ENCODE measurements at regions not wholly inside any gene's neighbourhood (a gene's known extent, or its start where the extent isn't known, plus 50 kb on each side); places are given as distances from the start of the nearest gene placed in this dataset.

DNA sequence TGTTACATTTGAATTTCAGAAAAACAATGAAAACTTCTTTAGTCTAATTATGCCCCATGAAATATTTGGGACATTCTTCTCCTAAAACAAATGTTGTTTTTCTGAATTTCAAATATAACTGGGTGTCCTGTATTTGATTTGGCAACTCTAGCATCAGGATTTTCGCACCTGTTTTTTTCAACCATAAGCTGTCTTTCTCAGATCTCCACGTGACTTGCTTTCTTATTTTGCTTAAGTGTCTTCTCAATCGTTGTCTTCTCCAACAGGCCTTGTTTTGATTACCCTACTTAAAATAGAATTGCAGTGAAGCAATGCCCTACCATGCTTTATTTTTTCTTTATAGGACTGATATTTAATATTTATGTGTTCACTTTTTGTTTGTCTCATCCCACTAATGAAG, 752.8 kb upstream of the RGS18 start:
- Mint-ChIP-seq H3K9me3 (ENCODE audit: low read depth) (no peaks in the 10 kb centered on the region), H3K36me3 (ENCODE audit: insufficient read depth) (no peaks in the 10 kb centered on the region), H3K4me3 (ENCODE audit: low read depth) (no peak overlapping the region), H3K27me3 (no peaks in the 10 kb centered on the region), H3K27ac (no peak overlapping the region), H3K4me1 (ENCODE audit: low read depth) (peaks cover 5% of the 10 kb centered on the region)
- TF ChIP-seq, protein P1, sequence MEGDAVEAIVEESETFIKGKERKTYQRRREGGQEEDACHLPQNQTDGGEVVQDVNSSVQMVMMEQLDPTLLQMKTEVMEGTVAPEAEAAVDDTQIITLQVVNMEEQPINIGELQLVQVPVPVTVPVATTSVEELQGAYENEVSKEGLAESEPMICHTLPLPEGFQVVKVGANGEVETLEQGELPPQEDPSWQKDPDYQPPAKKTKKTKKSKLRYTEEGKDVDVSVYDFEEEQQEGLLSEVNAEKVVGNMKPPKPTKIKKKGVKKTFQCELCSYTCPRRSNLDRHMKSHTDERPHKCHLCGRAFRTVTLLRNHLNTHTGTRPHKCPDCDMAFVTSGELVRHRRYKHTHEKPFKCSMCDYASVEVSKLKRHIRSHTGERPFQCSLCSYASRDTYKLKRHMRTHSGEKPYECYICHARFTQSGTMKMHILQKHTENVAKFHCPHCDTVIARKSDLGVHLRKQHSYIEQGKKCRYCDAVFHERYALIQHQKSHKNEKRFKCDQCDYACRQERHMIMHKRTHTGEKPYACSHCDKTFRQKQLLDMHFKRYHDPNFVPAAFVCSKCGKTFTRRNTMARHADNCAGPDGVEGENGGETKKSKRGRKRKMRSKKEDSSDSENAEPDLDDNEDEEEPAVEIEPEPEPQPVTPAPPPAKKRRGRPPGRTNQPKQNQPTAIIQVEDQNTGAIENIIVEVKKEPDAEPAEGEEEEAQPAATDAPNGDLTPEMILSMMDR (IDR thresholded peaks at IDR 0.05; ENCODE audit: unreplicated experiment), result no peak
- no peak for DNase-seq (ENCODE audit: low spot score, unreplicated experiment)

DNA sequence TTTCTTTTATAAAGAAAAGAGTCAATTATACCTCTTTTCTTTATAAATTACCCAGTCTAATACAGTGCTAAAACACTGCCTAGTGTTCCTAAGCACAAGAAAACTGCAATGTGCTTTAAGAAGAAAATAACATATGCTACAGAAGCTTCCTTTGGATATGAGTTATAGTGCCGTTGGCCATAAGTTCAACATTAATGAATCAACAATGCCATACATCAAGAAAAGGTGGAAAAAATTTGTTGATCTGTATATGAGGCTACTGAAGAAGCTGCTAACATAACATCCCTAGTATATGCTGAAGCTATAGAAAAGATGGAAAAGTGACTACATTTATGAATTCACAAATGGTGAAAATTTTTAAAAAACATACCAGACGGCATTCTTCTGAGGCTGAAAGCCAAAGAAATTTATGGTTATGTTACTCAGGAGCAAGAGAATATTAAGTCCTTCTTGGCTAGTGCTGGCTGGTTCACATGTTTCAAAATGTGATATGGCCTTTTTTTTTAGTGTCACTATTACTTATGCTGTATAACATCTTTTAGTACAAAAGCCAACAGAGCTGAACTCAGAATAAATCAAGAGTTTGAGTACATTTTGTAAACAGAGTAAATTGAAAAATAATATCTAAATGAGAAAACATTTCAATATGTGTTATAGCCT, 743.2 kb upstream of the RGS18 start:
- Mint-ChIP-seq H3K4me3 (ENCODE audit: low read depth) (no peak overlapping the region), H3K36me3 (ENCODE audit: insufficient read depth) (no peaks in the 10 kb centered on the region), H3K27me3 (no peaks in the 10 kb centered on the region), H3K27ac (no peak overlapping the region), H3K9me3 (ENCODE audit: low read depth) (no peaks in the 10 kb centered on the region), H3K4me1 (ENCODE audit: low read depth) (no peaks in the 10 kb centered on the region)
- no peak for DNase-seq (ENCODE audit: low spot score, unreplicated experiment)
- TF ChIP-seq, protein P1 (IDR thresholded peaks at IDR 0.05; ENCODE audit: unreplicated experiment), result no peak

DNA sequence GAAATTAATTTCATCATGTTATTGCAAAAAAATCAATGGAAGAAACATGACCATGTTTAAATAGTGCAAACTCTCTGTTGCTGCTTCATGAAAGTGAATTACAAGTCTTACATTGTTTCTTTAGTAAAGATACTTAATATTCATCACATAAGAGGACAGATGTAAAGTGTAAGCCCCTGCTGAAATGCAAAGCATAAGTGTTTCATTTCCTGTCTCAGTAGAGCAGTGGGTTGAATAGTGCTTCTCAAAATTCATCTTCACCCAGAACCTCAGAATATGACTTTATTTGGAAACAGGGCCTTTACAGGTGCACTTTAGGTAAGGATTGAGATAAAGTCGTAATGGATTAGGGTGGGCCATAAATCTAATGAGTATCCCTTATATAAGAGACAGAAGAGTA, 738.4 kb upstream of the RGS18 start:
- Mint-ChIP-seq H3K4me1 (ENCODE audit: low read depth) (no peaks in the 10 kb centered on the region), H3K27me3 (no peaks in the 10 kb centered on the region), H3K27ac (no peak overlapping the region), H3K9me3 (ENCODE audit: low read depth) (no peaks in the 10 kb centered on the region), H3K4me3 (ENCODE audit: low read depth) (no peak overlapping the region), H3K36me3 (ENCODE audit: insufficient read depth) (no peaks in the 10 kb centered on the region)
- DNase-seq (ENCODE audit: low spot score, unreplicated experiment), result no peak
- TF ChIP-seq, protein P1 (IDR thresholded peaks at IDR 0.05; ENCODE audit: unreplicated experiment), result no peak

DNA sequence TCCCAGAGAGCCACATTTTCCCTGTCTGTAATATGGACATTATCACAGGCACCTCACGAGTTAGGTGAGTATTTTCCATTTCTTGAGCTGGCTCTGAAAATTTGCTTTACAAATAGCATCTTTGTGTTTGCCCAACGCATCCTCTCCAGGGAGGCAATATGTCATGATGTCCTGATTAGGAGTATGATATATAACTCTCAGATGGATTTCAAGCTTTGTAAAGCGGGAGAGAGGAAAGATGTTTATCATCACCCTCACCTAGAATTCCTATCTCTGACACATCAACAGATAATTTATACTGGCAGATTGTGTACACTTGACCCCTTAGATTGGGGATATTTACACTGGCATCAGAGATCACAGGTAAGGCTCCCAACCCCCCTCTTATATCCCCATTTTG, 730.7 kb upstream of the RGS18 start:
- Mint-ChIP-seq H3K36me3 (ENCODE audit: insufficient read depth) (no peaks in the 10 kb centered on the region), H3K4me1 (ENCODE audit: low read depth) (peaks cover 4% of the 10 kb centered on the region), H3K27ac (no peak overlapping the region), H3K4me3 (ENCODE audit: low read depth) (no peak overlapping the region), H3K27me3 (no peaks in the 10 kb centered on the region), H3K9me3 (ENCODE audit: low read depth) (no peaks in the 10 kb centered on the region)
- TF ChIP-seq, protein P1 (IDR thresholded peaks at IDR 0.05; ENCODE audit: unreplicated experiment), result no peak
- no peak for DNase-seq (ENCODE audit: low spot score, unreplicated experiment)

DNA sequence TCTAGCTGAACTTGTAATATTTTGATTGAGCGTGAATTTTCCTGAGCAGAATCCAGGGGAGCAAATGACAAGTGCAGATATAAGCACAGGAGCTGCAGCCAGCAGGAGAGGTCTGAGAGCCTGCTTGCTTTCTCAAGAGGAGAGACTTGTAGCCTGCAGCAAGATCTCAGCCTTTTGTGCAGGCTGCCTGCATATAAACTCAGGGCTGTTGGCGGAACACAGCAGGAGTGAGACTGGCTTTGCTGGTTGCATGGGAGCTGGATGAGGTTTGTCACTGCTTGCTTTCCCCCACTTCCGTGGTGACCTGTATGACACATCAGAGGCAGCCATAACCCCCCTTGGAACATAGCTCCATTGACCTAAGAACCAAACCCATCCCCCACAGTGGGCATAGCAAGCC, 725.4 kb upstream of the RGS18 start:
- H3K4me1 Mint-ChIP-seq (ENCODE audit: low read depth), result peaks cover 4% of the 10 kb centered on the region
- H3K27ac Mint-ChIP-seq, result no peak overlapping the region
- no peaks in the 10 kb centered on the region for H3K27me3 Mint-ChIP-seq
- DNase-seq (ENCODE audit: low spot score, unreplicated experiment), result no peak
- no peaks in the 10 kb centered on the region for H3K36me3 Mint-ChIP-seq (ENCODE audit: insufficient read depth)
- H3K9me3 Mint-ChIP-seq (ENCODE audit: low read depth), result peaks cover 31% of the 10 kb centered on the region
- TF ChIP-seq, protein P1 (IDR thresholded peaks at IDR 0.05; ENCODE audit: unreplicated experiment), result no peak
- no peak overlapping the region for H3K4me3 Mint-ChIP-seq (ENCODE audit: low read depth)

Data from progenitor cell of endocrine pancreas (in vitro differentiated cells).